ENCODE measurements at regions not wholly inside any gene's neighbourhood (a gene's known extent, or its start where the extent isn't known, plus 50 kb on each side); places are given as distances from the start of the nearest gene placed in this dataset.

GRCh38 chr16:86355531-86355930, 154.8 kb upstream of the FOXF1 start:
- TF ChIP-seq POLR2AphosphoS5 (IDR thresholded peaks at IDR 0.05) (no peak), CTCF (IDR thresholded peaks at IDR 0.05) (no peak), POLR2A (IDR thresholded peaks at IDR 0.05) (no peak)
